IPS-15b (cell line): ENCODE measurements at regions not wholly inside any gene's neighbourhood (a gene's known extent, or its start where the extent isn't known, plus 50 kb on each side); places are given as distances from the start of the nearest gene placed in this dataset.

Source experiments
- H3K27me3 ChIP-seq: one replicate; pipeline ENCODE4 v1.6.1; 2013; ENCODE audit warnings: low read length; ENCODE audit not compliant: control insufficient read depth, insufficient read depth
- H3K36me3 ChIP-seq: one replicate; pipeline ENCODE4 v1.6.1; 2013; ENCODE audit warnings: low read length; ENCODE audit not compliant: control insufficient read depth, insufficient read depth
- H3K4me1 ChIP-seq: one replicate; pipeline ENCODE4 v1.6.1; 2013; ENCODE audit warnings: mild to moderate bottlenecking, low read length; ENCODE audit not compliant: control insufficient read depth, insufficient read depth
- H3K4me3 ChIP-seq: one replicate; pipeline ENCODE4 v1.5.1; 2013; ENCODE audit warnings: low read depth, low read length
- H3K9ac ChIP-seq: one replicate; pipeline ENCODE4 v1.6.1; 2013; ENCODE audit warnings: low read depth, mild to moderate bottlenecking, low read length
- H3K9me3 ChIP-seq: one replicate; pipeline ENCODE4 v1.6.1; 2013; ENCODE audit warnings: mild to moderate bottlenecking, low read length; ENCODE audit not compliant: control insufficient read depth, insufficient read depth

DNA sequence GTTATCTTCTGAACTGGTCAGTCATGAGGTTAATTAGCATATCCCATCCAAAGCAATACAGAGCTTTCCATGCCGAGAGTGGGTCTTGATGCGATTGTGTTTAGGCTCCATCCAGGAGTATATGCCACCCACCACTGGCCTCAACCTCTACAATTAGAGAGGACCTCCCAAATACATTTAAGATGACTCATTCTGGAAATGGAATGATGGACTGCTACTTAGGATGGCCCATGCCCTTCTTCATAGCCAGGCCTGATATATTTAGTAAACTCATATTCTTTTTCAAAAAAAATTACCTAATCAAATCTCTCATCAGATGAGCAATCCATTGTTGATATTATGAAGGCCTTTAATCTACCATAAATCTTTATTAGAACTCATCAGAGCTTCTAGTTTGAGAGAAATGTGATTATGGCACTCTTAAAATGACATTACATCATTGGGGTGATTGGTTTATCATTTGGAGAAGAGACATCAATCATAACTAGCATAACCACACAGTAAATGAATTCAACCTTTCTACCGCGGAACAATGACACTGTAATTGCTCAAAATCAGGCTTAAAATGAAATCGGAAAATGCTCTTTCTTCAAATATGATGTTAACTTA is 414.2 kb upstream of the WWC1 start:
- H3K4me3 ChIP-seq = no peak overlapping the region
- no peaks in the 10 kb centered on the region for H3K27me3 ChIP-seq
- no peaks in the 10 kb centered on the region for H3K9me3 ChIP-seq
- H3K9ac ChIP-seq = no peak overlapping the region
- H3K36me3 ChIP-seq = no peaks in the 10 kb centered on the region
- no peaks in the 10 kb centered on the region for H3K4me1 ChIP-seq

- no peak overlapping the region for H3K9ac ChIP-seq
- no peaks in the 10 kb centered on the region for H3K4me1 ChIP-seq
- H3K4me3 ChIP-seq = no peak overlapping the region
- no peaks in the 10 kb centered on the region for H3K36me3 ChIP-seq
- no peaks in the 10 kb centered on the region for H3K9me3 ChIP-seq
- no peaks in the 10 kb centered on the region for H3K27me3 ChIP-seq
These were observed 413.5 kb upstream of the WWC1 start for GRCh38 chr5:167877924-167878323.

DNA sequence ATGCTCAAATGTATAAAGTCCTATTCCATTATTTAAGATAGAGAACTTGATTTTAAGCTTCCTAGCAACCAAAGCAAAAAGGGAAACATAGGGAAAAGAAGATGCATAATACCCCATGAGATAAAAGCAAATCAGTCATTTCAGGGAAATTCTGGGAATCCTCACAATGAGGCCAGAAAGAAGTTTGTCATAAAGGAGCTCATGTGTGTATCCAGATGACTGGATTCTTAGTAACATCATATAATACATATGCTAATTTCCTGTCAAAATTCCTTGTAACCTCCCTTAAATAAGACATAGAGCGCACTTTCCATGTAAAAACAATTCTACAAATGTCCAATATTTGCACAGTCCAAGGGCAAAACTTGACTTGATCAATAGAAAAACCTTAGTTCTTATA is 411.0 kb upstream of the WWC1 start:
- no peaks in the 10 kb centered on the region for H3K4me1 ChIP-seq
- H3K4me3 ChIP-seq = no peak overlapping the region
- H3K36me3 ChIP-seq = no peaks in the 10 kb centered on the region
- no peak overlapping the region for H3K9ac ChIP-seq
- no peaks in the 10 kb centered on the region for H3K9me3 ChIP-seq
- no peaks in the 10 kb centered on the region for H3K27me3 ChIP-seq

- Histone ChIP-seq H3K9ac (no peak overlapping the region), H3K9me3 (no peaks in the 10 kb centered on the region), H3K4me1 (no peaks in the 10 kb centered on the region), H3K36me3 (no peaks in the 10 kb centered on the region), H3K4me3 (no peak overlapping the region), H3K27me3 (no peaks in the 10 kb centered on the region)
These were observed 410.4 kb upstream of the WWC1 start for GRCh38 chr5:167881041-167881440.

DNA sequence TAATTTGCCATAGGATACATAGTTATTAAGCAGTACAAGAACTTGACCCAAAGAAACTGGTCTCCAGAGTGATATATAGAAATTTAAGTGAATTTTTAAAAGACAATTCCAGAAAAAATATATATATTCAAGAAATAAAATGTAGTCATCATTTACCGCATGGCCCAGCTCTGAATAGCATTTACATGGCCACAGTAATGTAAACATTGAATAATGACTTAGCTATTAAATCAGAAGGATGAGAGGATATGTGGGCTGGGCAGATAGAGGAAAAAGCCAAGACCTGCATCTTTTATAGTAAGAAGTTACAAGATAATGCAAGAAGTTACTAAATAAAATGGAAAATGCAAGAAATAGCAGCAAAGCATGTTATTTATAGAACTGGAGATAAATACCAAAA is 405.2 kb upstream of the WWC1 start:
- Histone ChIP-seq H3K9me3 (no peaks in the 10 kb centered on the region), H3K27me3 (no peaks in the 10 kb centered on the region), H3K36me3 (no peaks in the 10 kb centered on the region), H3K9ac (no peak overlapping the region), H3K4me1 (peaks cover 6% of the 10 kb centered on the region), H3K4me3 (no peak overlapping the region)

- H3K9ac ChIP-seq = no peak overlapping the region
- H3K27me3 ChIP-seq = no peaks in the 10 kb centered on the region
- no peaks in the 10 kb centered on the region for H3K36me3 ChIP-seq
- peaks cover 6% of the 10 kb centered on the region for H3K4me1 ChIP-seq
- H3K4me3 ChIP-seq = no peak overlapping the region
- H3K9me3 ChIP-seq = no peaks in the 10 kb centered on the region
These were observed 403.1 kb upstream of the WWC1 start for GRCh38 chr5:167888393-167888792.

DNA sequence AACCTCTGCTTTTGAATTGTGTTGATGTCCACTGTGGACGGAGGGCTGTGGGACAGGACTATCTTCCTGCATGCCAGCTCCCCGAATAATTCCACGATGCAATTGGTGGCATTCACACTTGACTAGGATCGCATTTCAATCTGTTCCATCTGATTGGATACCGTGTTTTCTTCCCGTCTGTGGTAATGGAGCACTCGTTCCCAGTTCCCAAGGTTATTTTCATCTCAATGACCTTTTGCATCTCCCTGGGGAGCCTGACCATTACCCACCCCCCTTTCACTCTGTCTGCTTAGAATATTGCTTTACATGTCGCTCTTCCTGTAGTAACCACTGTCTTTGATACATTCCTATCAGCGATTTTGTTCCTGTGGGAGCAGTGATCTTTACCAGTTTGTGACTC is 402.2 kb upstream of the WWC1 start:
- H3K4me1 ChIP-seq = peaks cover 6% of the 10 kb centered on the region
- H3K36me3 ChIP-seq = no peaks in the 10 kb centered on the region
- H3K9me3 ChIP-seq = no peaks in the 10 kb centered on the region
- no peak overlapping the region for H3K4me3 ChIP-seq
- no peaks in the 10 kb centered on the region for H3K27me3 ChIP-seq
- H3K9ac ChIP-seq = no peak overlapping the region

DNA sequence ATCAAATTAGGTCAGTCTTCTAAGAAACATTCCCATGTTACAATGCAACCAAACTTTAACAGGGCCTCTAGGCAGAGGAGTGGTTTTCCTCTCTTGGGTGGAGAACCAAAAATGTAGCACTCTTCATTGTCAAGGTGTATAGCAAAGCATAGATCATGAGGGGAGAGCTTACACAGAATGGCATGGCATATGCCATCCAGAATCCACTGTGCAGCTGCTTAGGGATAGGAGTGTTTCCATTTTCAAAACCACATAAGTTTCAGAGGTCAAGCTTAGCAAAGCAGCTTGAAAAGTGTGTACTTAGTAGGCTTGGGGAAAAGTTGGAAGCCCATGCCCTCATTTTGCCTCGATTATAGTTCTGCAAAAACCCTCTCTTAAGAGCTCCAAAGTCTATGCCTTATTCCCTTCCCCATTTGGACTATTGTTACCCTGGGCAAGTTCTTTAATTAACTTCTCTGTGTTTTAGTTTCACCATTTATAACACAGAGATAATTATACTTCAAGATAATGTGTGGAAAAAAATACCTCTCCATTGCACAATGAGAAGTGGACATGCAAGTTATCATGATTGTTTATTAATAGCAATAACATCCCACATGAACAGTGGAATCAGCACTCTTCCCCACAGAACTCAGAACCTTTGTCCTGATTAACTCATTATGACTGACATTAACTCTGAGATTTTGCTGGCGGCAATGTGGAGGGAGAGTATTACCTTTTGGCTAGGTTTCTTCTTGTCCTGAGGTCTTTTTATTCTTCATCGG is 398.9 kb upstream of the WWC1 start:
- H3K27me3 ChIP-seq = no peaks in the 10 kb centered on the region
- H3K9me3 ChIP-seq = no peaks in the 10 kb centered on the region
- H3K4me1 ChIP-seq = peaks cover 6% of the 10 kb centered on the region
- no peaks in the 10 kb centered on the region for H3K36me3 ChIP-seq
- H3K9ac ChIP-seq = no peak overlapping the region
- H3K4me3 ChIP-seq = no peak overlapping the region

DNA sequence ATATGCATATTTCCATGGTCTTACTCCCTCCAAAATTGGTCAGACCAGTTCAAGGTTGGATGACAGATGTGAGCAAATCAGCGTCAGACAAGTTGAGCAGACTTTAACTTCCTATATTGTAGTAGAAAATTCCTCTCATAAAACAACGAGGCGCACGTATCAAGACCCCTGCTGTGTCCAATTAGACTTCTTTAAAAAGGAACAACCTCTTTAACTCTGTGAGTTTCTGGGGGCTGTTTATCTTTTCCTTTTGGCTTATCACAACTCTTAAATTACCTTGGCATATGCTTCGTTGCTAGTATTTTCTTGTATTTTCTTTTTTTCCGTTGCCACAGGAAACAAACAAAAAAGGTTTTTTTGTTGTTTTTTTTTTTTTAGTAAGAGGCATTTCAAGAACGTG is 398.2 kb upstream of the WWC1 start:
- Histone ChIP-seq H3K36me3 (no peaks in the 10 kb centered on the region), H3K9ac (no peak overlapping the region), H3K27me3 (no peaks in the 10 kb centered on the region), H3K4me3 (no peak overlapping the region), H3K9me3 (no peaks in the 10 kb centered on the region), H3K4me1 (peaks cover 12% of the 10 kb centered on the region)

GRCh38 chr5:167894631-167895472 is 396.6 kb upstream of the WWC1 start:
- Histone ChIP-seq H3K4me1 (peaks cover 19% of the 10 kb centered on the region), H3K9me3 (no peaks in the 10 kb centered on the region), H3K4me3 (no peak overlapping the region), H3K9ac (no peak overlapping the region), H3K36me3 (no peaks in the 10 kb centered on the region), H3K27me3 (no peaks in the 10 kb centered on the region)

GRCh38 chr5:167895899-167896659 is 395.4 kb upstream of the WWC1 start:
- no peaks in the 10 kb centered on the region for H3K36me3 ChIP-seq
- H3K9me3 ChIP-seq = no peaks in the 10 kb centered on the region
- no peak overlapping the region for H3K9ac ChIP-seq
- H3K4me1 ChIP-seq = peaks cover 18% of the 10 kb centered on the region
- H3K4me3 ChIP-seq = no peak overlapping the region
- H3K27me3 ChIP-seq = no peaks in the 10 kb centered on the region
